K562 (cell line): ENCODE measurements at regions not wholly inside any gene's neighbourhood (a gene's known extent, or its start where the extent isn't known, plus 50 kb on each side); places are given as distances from the start of the nearest gene placed in this dataset.

Source experiments
- ATAC-seq: fragments of 200-7000 bp; cut with Tn5 transposase; 3 replicates; pipeline ENCODE4 v1.9.1; 2020; ENCODE audit warnings: moderate library complexity
- BruUV-seq: library from RNA; stranded (reverse); fragments of 400-500 nt; replicated peaks from 2 replicates; lab custom pipeline; 2021; lab: Mats Ljungman, UMichigan
- CTCF ChIA-PET: fragments of 300-600 bp; formaldehyde crosslinking; extraction: SDS; loops from one replicate; lab custom pipeline; 2021; ENCODE audit warnings: low intra/inter-chr PET ratio; lab: Yijun Ruan, JAX
- POLR2A ChIA-PET: fragments of 300-600, 350-650 bp; sonication (Branson Sonifier 250); formaldehyde crosslinking; extraction: SDS; loops from one replicate; lab custom pipeline; 2021; ENCODE audit warnings: antibody characterized with exemption, inconsistent platforms; lab: Yijun Ruan, JAX
- DNase-seq, 4 experiments: peaks; one replicate each; pipeline versions ENCODE4 v3.0.0 to v3.0.0-alpha.2; 2011 to 2018; ENCODE audit warnings: low spot score in 3 of 4, mixed read lengths in 3 of 4; ENCODE audit errors: extremely low read depth in 1 of 4
- FAIRE-seq: peaks from 2 replicates; lab custom pipeline; 2011; peaks lifted over from hg19 to GRCh38; lab: Jason Lieb, UNC
- H2AFZ ChIP-seq: 2 replicates; pipeline ENCODE4 v1.6.0; 2011; ENCODE audit warnings: low read depth, low read length, control low read depth, inconsistent platforms
- H3K27ac ChIP-seq: fragments of 200-600 bp; 3 replicates; pipeline ENCODE4 v1.8.0; 2011; ENCODE audit warnings: low read depth, mild to moderate bottlenecking, control low read depth, inconsistent platforms, low read length, moderate library complexity, mixed read lengths; ENCODE audit errors: extremely low read depth
- H3K27me3 ChIP-seq, 2 experiments: fragments of 300-600 bp in 1 of 2; 2 replicates in 1 of 2; 3 replicates in 1 of 2; pipeline versions ENCODE4 v1.6.0 to v1.8.0; 2011; ENCODE audit warnings: inconsistent platforms in 2 of 2, low read length in 2 of 2, mild to moderate bottlenecking in 1 of 2, mixed read lengths in 1 of 2, moderate library complexity in 1 of 2; ENCODE audit not compliant: control insufficient read depth in 2 of 2, insufficient read depth in 2 of 2
- H3K36me3 ChIP-seq: fragments of 300-600 bp; 3 replicates; pipeline ENCODE4 v1.8.0; 2011; ENCODE audit warnings: mild to moderate bottlenecking, low read length, inconsistent platforms; ENCODE audit not compliant: control insufficient read depth, insufficient read depth
- H3K4me1 ChIP-seq, 2 experiments: fragments of 200-600 bp in 1 of 2; replicated peaks in 1 of 2; 2 replicates in 1 of 2; 3 replicates in 1 of 2; pipeline versions ENCODE4 v1.5.1 to v1.8.0; 2011; ENCODE audit warnings: inconsistent platforms in 2 of 2, low read length in 2 of 2, mild to moderate bottlenecking in 1 of 2, mixed read lengths in 1 of 2, moderate library complexity in 1 of 2; ENCODE audit not compliant: control insufficient read depth in 2 of 2, insufficient read depth in 2 of 2
- H3K4me2 ChIP-seq: 2 replicates; pipeline ENCODE4 v1.6.1; 2011; ENCODE audit warnings: low read length, control low read depth, inconsistent platforms, mixed read lengths; ENCODE audit not compliant: insufficient read depth
- H3K4me3 ChIP-seq: fragments of 200-600 bp; sonication (generic), shearing (Covaris generic); 2 replicates; pipeline ENCODE4 v1.5.1; 2016; ENCODE audit warnings: control low read depth, inconsistent platforms
- H3K79me2 ChIP-seq: fragments of 200-600 bp; 3 replicates; pipeline ENCODE4 v1.8.0; 2011; ENCODE audit warnings: low read length, inconsistent platforms; ENCODE audit not compliant: control insufficient read depth, insufficient read depth
- H3K9ac ChIP-seq, 2 experiments: 2 replicates each; pipeline versions ENCODE4 v1.6.0 to v1.6.1; 2011; ENCODE audit warnings: low read depth in 2 of 2, low read length in 2 of 2, control low read depth in 1 of 2, inconsistent platforms in 1 of 2, mild to moderate bottlenecking in 1 of 2, mixed read lengths in 1 of 2; ENCODE audit not compliant: insufficient read depth in 1 of 2
- H3K9me1 ChIP-seq: one replicate; pipeline ENCODE4 v1.6.0; 2011; ENCODE audit warnings: inconsistent platforms, mild to moderate bottlenecking, low read length, moderate library complexity; ENCODE audit not compliant: control insufficient read depth, insufficient read depth
- H3K9me3 ChIP-seq: replicated peaks from 2 replicates; pipeline ENCODE4 v1.5.1; 2011; ENCODE audit warnings: low read depth, low read length, inconsistent platforms; ENCODE audit not compliant: control insufficient read depth, insufficient read depth
- H4K20me1 ChIP-seq: replicated peaks from 2 replicates; pipeline ENCODE4 v1.6.1; 2011; ENCODE audit warnings: low read length, inconsistent platforms, mixed read lengths; ENCODE audit not compliant: control insufficient read depth, insufficient read depth
- CGGBP1 ChIP-seq: fragments of 250-450 bp; sonication (Bioruptor Pico); IDR thresholded peaks from 2 replicates; pipeline ENCODE4 v1.9.0; 2021; ENCODE audit warnings: mild to moderate bottlenecking
- JUN ChIP-seq, 2 experiments: sonication (generic) in 1 of 2; formaldehyde crosslinking in 1 of 2; IDR thresholded peaks; 2 replicates each; pipeline versions ENCODE4 v1.6.1 to v1.8.0; 2012 to 2022; ENCODE audit warnings: borderline replicate concordance in 2 of 2, mild to moderate bottlenecking in 2 of 2, improper control_type of control experiment in 1 of 2, low read depth in 1 of 2, low read length in 1 of 2, missing genetic modification reagents in 1 of 2
- MECOM ChIP-seq: fragments of 250-450 bp; sonication (Bioruptor Pico); IDR thresholded peaks from 2 replicates; pipeline ENCODE4 v1.8.0; 2022; ENCODE audit warnings: inconsistent platforms
- NFYB ChIP-seq: IDR thresholded peaks from 2 replicates; pipeline ENCODE4 v1.6.1; 2011; ENCODE audit warnings: mild to moderate bottlenecking, moderate library complexity; ENCODE audit not compliant: insufficient read length; ENCODE audit errors: extremely low read depth
- POLR2H ChIP-seq: IDR thresholded peaks from 2 replicates; pipeline ENCODE4 v1.6.1; 2016; ENCODE audit warnings: missing genetic modification characterization, low read depth, mild to moderate bottlenecking, control low read depth, missing compliant biosample characterization, moderate library complexity
- PTRF ChIP-seq: fragments of 450-650 bp; IDR thresholded peaks from 2 replicates; pipeline ENCODE4 v1.6.1; 2016; ENCODE audit warnings: mild to moderate bottlenecking, missing genetic modification characterization, missing compliant biosample characterization
- SMAD2 ChIP-seq: fragments of 150-350 bp; IDR thresholded peaks from 2 replicates; pipeline ENCODE4 v1.6.1; 2014; ENCODE audit warnings: low read depth, mild to moderate bottlenecking, low read length
- SMARCA5 ChIP-seq: fragments of 450-650 bp; IDR thresholded peaks from 2 replicates; pipeline ENCODE4 v1.6.1; 2016
- SP1 ChIP-seq: sonication (generic); formaldehyde crosslinking; IDR thresholded peaks from 2 replicates; pipeline ENCODE4 v1.8.1; 2022; ENCODE audit warnings: mild to moderate bottlenecking, missing genetic modification reagents
- XRCC3 ChIP-seq: fragments of 450-650 bp; IDR thresholded peaks from 2 replicates; pipeline ENCODE4 v1.6.1; 2017; ENCODE audit warnings: mild to moderate bottlenecking, moderate library complexity
- ZFPM2 ChIP-seq: fragments of 250-450 bp; sonication (Bioruptor Pico); IDR thresholded peaks from 2 replicates; pipeline ENCODE4 v1.5.1; 2022; ENCODE audit warnings: mild to moderate bottlenecking
- ZKSCAN3 ChIP-seq: fragments of 250-450 bp; sonication (Bioruptor Pico); IDR thresholded peaks from 2 replicates; pipeline ENCODE4 v1.4.0; 2020
- ZNF12 ChIP-seq: sonication (generic); formaldehyde crosslinking; IDR thresholded peaks from 2 replicates; pipeline ENCODE4 v1.4.0; 2020; ENCODE audit warnings: mild to moderate bottlenecking, missing genetic modification reagents
- ZNF431 ChIP-seq: sonication (generic); formaldehyde crosslinking; IDR thresholded peaks from 2 replicates; pipeline ENCODE4 v1.8.0; 2022; ENCODE audit warnings: mild to moderate bottlenecking, missing genetic modification reagents
- ZNF444 ChIP-seq: fragments of 250-450 bp; sonication (Bioruptor Pico); IDR thresholded peaks from 2 replicates; pipeline ENCODE4 v1.4.0; 2020; ENCODE audit warnings: mild to moderate bottlenecking, moderate library complexity
- ZNF592 ChIP-seq: fragments of 450-650 bp; IDR thresholded peaks from 2 replicates; pipeline ENCODE4 v1.6.1; 2017; ENCODE audit warnings: antibody characterized with exemption, mild to moderate bottlenecking
- ZSCAN29 ChIP-seq: fragments of 450-650 bp; IDR thresholded peaks from 2 replicates; pipeline ENCODE4 v1.6.1; 2017
- WGBS: fragments of 100-300 bp; shearing (Covaris generic); methylation state at CpG from one replicate; pipeline ENCODE4 v1.1.6; 2016; ENCODE audit warnings: low coverage, mixed read lengths; ENCODE audit not compliant: insufficient coverage; ENCODE audit errors: missing lambda C conversion rate; 5-methylcytosine and 5-hydroxymethylcytosine counted together
- in situ Hi-C: fragments of 300-500 bp; cut with MboI; formaldehyde crosslinking; loops from 4 replicates; pipeline ENCODE4 v1.15.0; 2018; ENCODE audit warnings: inconsistent platforms, mixed read lengths
- intact Hi-C: fragments of 100-400 bp; cut with micrococcal nuclease; formaldehyde crosslinking; loops from 2 replicates; pipeline ENCODE4 v1.14.2; 2022
- TF ChIP-seq, protein P1 (sequence below): fragments of 250-450 bp; sonication (Bioruptor Pico); IDR thresholded peaks from 2 replicates; pipeline ENCODE4 v1.8.0; 2021; ENCODE audit warnings: borderline replicate concordance, mild to moderate bottlenecking, moderate library complexity; ENCODE audit not compliant: poor library complexity, severe bottlenecking

DNA sequence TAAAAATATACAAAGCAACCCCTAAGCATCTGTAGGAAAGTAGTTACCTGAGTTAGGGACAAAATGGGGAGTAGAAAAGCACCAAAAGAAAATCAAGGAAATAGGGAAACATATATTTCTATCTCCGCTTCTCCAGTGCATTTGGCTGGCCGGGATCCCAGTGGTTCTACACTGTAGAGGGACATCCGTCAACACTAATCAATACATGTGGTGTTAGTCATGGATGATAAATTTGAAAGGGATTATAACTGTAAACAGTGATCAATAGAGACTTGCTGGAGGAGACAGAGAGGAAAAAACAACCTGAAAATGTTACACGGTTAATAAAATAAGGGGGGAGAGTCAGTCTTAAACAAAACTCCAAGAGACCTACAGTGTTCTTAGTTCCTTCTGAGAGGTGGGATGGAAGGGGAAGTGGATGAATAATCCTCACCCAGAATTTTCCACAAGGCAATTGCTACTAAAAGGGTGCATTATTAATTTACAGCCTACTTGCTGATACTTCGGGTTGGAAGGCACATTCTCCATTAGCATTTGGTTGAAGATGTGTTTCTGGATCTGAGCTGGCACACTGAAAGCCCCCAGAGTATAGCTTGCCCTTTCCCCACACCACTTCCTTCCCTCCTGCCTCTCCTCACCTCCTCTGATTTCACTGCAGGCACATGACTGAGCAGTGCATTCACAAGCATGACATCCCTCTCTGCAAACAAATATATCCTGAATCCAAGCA lies 530.0 kb downstream of the BCL11A start:
- Histone ChIP-seq H3K4me2 (no peak overlapping the region), H3K9me1 (no peaks in the 10 kb centered on the region), H3K9ac (no peak overlapping the region), H3K36me3 (no peaks in the 10 kb centered on the region), H3K4me1 (no peaks in the 10 kb centered on the region), H3K4me3 (no peak overlapping the region), H2AFZ (no peak overlapping the region), H3K27me3 (no peaks in the 10 kb centered on the region), H3K79me2 (no peaks in the 10 kb centered on the region), H4K20me1 (no peaks in the 10 kb centered on the region; the same call in 1 of the 2 replicates), H3K27ac (no peak overlapping the region), H3K9me3 (no peaks in the 10 kb centered on the region)
- intact Hi-C loops = no loop called here
- FAIRE-seq (no peak), DNase-seq (no peak), ATAC-seq (no peak)
- POLR2A ChIA-PET = no interaction called here
- BruUV-seq = no TSS peak
- TF ChIP-seq XRCC3 (no peak), ZNF592 (no peak), CGGBP1 (CRISPR knock-in tag) (no peak), ZNF431 (no peak), SP1 (CRISPR knock-in tag) (no peak), PTRF (tag) (no peak), SMAD2 (no peak), ZSCAN29 (no peak), ZFPM2 (no peak), SMARCA5 (no peak), JUN (IDR thresholded peaks at IDR 0.05; ENCODE audit: borderline replicate concordance, low read depth, low read length) (no peak), JUN (CRISPR knock-in tag; IDR thresholded peaks at IDR 0.05; ENCODE audit: borderline replicate concordance) (no peak), NFYB (no peak), ZNF444 (CRISPR knock-in tag) (no peak), MECOM (CRISPR knock-in tag) (no peak), ZKSCAN3 (CRISPR knock-in tag) (no peak), POLR2H (tag) (no peak), ZNF12 (CRISPR knock-in tag) (no peak)
- TF ChIP-seq, protein P1, sequence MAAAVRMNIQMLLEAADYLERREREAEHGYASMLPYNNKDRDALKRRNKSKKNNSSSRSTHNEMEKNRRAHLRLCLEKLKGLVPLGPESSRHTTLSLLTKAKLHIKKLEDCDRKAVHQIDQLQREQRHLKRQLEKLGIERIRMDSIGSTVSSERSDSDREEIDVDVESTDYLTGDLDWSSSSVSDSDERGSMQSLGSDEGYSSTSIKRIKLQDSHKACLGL (CRISPR knock-in tag) = no peak
- CTCF ChIA-PET = no interaction called here
- in situ Hi-C loops = no loop called here
- 0% methylated on average over 5 of the region's 5 CpGs for WGBS
